ENCODE measurements at regions not wholly inside any gene's neighbourhood (a gene's known extent, or its start where the extent isn't known, plus 50 kb on each side); places are given as distances from the start of the nearest gene placed in this dataset.

- no peak for DNase-seq (ENCODE audit: low read depth, low spot score)
Observed at GRCh38 chr3:89625945-89626344, 518.5 kb downstream of the EPHA3 start.

DNA sequence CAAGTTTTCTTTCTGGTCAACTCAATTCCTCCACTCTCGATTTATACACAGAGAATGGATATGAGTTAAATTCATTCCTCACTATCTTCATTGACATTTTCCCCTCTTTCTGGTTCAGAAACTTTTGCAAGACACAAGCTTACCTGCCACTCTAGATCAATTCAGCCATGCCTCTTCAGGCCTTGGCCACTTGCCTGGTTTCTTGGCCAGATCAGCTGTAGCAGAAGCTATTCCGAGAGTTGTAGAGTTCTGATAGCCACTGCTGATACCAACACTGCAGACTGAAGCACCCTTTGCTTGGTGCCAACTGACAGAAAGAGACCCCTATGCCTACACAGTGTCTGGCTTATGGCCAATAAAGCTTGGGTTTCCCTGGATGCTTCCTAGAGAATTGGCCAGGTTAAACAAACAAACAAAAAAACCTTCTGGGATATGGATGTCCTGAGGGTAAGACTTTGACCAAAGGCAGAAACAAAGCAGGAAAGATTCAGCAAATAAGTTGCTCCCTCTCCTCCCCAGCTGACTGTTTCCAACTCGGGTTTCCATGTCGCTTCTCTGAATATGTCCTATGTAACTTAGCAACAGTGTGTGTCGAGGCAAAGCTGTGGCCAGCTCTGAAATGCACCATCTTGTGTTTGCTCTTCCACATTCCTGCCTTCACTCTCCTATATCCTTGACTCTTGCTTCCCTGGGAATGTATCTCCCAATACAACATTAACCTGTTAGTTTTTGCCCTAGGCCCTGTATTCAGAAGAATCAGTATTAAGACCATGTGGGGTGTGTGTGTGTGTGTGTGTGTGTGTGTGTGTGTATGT is 521.6 kb downstream of the EPHA3 start:
- no peak for DNase-seq (ENCODE audit: low read depth, low spot score)

DNA sequence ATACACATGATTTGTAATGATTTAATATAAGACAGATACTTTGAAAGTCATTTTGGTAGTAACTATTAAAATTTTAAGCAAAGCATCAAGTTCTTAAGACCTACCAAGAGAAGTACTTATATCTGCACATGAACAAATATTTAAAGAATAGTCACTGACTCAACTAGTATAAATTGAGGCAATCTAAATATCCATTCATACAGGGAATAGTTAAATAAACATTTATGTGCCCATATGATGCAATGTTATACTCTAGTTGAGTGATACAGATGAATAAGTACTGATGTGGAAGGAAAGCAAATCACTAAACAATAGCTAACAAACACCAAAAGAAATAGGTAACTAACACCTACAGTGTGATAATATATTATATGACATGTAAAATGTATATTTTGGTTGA is 527.7 kb downstream of the EPHA3 start:
- no peak for DNase-seq (ENCODE audit: low read depth, low spot score)

- no peak for DNase-seq (ENCODE audit: low read depth, low spot score)
Observed at GRCh38 chr3:89644716-89645115, 537.3 kb downstream of the EPHA3 start.

DNA sequence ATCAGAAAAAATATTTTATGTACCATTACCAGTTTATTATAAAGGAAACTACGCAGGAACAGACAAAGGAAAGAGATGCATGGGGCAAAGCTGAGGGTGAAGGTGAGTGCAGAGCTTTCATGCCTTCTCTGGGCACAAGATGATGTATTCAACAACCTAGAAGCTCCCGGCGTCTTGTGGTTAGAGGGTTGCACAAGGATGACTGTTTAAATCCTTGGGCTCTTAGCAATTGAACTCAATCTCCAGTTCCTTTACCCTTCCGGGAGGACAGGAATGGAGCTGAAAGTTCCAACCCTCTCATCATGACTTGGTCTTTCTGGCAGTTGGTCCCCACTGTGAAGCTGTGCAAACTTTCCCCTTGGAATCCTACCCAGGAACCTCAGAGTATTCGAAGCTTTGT is 542.0 kb downstream of the EPHA3 start:
- no peak for DNase-seq (ENCODE audit: low read depth, low spot score)

GRCh38 chr3:89654031-89654430 is 546.6 kb downstream of the EPHA3 start:
- no peak for DNase-seq (ENCODE audit: low read depth, low spot score)

- DNase-seq (ENCODE audit: low read depth, low spot score): no peak
Observed at GRCh38 chr3:89656388-89656787, 549.0 kb downstream of the EPHA3 start.

DNA sequence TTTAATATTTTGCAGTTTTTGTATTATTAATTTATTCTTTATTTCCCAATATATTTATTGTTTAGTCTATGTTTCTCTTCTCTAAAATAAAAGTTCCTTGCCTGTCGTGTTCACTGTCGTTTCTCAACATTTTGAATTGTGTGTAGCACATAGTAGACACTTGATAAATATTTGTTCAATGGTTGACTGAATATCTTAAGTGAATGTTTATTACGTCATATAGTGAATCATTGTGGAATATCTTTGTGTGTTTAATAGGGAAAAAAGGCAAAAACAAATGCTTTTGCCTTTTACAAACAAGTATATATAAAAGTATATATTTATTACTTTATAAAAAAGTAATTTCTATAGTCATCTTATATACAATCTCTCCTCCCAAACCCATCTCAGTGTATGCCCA is 572.3 kb downstream of the EPHA3 start:
- no peak for DNase-seq (ENCODE audit: low read depth, low spot score)

- DNase-seq (ENCODE audit: low read depth, low spot score): no peak
Observed at GRCh38 chr3:89682556-89682955, 575.1 kb downstream of the EPHA3 start.

GRCh38 chr3:89685731-89686130 is 578.3 kb downstream of the EPHA3 start:
- no peak for DNase-seq (ENCODE audit: low read depth, low spot score)

GRCh38 chr3:89690646-89691045 is 583.2 kb downstream of the EPHA3 start:
- DNase-seq (ENCODE audit: low read depth, low spot score): no peak

GRCh38 chr3:89692601-89693000 is 585.2 kb downstream of the EPHA3 start:
- DNase-seq (ENCODE audit: low read depth, low spot score): no peak

DNA sequence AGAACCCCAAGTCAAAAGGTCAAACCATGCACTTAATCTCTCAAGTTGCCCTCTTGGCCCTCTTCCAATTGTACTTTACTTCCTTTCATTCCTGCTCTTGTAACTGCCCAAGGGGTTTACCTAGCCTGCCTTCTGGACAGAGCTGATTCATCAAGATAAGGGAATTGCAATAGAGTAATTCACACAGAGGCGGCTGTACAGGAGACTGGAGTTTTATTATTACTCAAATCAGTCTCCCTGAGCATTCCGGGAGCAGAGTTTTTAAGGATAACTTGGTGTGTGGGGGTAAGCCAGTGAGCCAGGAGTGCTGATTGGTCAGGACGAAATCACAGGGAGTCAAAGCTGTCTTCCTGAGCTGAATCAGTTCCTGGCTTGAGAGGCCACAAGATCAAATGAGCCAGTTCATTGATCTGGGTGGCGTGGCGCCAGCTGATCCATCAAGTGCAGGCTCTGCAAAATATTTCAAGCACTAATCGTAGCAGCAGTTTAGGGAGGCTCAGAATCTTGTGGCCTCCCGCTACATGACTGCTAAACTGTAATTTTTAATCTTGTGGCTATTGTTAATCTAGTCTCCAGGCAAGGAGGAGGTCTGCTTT is 590.0 kb downstream of the EPHA3 start:
- DNase-seq (ENCODE audit: low read depth, low spot score): no peak

DNA sequence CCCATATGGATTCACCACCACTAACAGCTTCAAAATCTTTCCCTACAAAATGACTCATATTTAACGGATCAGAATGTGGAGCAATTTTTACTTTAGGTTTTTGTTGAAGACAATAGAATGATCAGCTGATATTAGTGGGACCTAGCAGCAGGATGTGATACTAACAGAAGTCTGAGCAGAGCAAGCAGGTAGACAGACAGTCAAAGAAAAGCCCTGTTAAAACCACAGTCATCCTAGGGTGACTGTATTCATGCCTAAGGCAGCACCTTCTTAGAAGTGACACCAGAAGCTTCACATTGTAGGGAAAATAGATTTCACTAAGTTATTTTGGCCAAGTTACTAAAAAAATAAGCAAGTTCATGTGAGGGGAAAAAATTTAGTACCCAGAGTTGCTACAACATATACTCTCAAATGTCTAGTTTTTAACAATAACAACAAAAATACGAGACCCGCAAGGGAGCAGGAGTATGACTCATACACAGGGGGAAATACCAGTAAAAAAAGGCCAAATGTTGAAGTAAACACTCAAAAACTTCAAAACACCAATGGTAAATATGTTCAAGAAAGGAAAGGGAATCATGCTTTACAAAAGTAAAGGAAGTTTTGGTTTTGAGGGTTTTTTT is 590.9 kb downstream of the EPHA3 start:
- no peak for DNase-seq (ENCODE audit: low read depth, low spot score)

DNA sequence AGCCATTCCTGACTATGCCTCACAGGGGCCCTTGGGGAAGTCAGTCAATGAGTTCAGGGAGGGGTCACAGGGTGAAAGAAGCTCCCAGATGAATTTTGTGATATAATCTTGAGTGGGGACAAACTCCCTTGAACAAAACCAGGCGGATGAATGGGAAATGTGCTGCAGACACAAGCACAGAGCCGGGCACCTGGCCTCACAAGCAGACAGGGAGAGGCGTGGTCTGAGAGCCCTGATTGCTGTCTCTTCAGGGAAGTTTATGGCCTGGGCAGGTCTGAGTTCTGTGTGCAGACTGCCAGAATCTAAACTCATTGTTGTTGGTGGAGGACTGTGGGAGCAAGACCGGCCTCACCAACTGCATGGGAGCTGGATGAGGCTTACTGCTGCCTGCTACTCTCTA is 591.8 kb downstream of the EPHA3 start:
- DNase-seq (ENCODE audit: low read depth, low spot score): no peak

DNA sequence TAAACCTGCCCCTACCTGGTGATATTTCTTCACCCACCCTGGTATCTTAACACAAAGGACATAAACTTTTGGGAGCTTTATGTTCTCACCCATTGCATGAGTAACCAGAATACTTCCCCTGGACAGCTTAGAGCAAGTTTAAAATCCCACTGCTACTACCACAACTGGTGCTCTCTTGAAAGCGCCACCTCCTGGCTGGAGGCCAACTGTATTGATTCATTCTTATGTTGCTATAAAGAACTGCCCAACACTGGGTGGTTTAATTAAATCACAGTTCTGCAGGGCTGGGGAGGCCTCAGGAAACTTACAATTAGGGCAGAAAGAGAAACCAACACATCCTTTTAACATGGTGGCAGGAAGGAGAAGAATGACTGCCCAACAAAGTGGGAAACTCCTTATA is 592.4 kb downstream of the EPHA3 start:
- DNase-seq (ENCODE audit: low read depth, low spot score): no peak

DNA sequence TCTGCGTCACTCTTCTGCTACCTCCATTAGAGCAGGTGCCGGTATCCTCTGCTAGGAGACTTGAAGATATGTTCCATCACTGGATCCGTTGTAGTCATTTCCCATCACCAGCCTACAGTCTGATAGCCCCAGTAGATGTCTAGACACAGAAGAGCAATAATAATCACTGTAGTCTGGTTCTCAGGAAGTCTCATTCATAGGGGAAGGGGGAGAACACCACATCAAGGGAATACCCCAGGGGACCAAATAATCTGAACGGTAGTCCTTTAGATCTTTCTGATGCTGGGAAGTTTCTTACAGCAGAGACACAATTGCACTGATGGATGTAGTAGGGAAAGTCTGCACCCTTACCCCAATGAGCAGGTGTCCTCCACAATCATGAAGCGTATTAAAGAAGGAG is 595.0 kb downstream of the EPHA3 start:
- DNase-seq (ENCODE audit: low read depth, low spot score): no peak

- DNase-seq (ENCODE audit: low read depth, low spot score): no peak
Observed at GRCh38 chr3:89713196-89713595, 605.8 kb downstream of the EPHA3 start.

DNA sequence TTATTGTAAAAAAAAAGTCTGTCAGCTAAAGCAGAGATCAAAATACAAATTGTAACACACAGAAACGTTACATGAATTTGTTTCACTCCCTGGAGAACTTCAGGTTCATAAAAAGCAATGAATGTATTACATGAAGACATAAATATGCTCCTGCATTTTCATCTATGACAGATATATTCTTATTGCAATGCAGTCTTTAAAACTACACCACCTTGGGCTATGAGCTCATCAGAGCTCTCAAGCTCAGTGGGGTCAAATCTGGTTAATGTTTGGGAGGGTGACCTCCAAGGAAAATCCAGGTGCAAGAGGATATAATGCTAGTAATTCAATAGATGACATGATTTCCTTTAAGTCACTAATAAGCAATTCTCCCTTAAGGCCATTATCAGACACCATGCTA is 606.8 kb downstream of the EPHA3 start:
- DNase-seq (ENCODE audit: low read depth, low spot score): no peak

DNA sequence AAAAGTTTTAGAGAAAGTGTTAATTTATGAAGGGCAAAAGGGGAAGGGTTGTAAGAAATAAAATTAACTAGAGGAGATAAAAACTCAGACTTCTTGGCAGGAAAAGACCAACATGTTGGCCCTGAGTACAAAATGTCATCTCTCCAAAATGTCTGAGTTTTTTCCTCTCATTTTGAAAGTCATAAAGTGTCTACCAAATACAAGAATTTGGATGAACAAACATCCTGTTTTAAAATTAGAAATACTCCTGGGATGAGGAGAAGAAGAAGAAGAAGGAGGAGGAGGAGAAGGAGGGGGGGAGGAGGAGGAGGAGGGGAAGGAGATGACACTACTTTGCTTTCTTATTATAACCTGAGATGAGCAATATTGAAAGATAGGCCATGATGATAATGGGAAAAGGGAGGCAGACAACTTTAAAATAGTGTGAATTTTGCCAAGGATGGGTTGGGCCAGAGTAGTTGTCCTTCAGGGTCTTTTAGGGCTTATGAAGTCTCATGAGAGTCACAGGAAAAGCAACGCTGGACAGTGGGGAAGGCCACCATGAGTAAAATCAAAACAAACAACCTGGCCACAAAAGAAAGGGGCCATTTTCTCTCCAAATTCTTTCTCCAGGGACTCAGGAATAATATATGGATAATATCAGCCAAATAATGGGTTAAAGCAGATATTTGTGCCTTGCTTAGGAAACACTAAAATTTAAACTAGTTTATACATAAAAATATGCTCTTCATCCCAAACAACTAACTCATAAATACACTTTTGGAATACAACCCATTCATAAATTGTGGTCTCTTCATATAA is 632.9 kb downstream of the EPHA3 start:
- DNase-seq (ENCODE audit: low read depth, low spot score): no peak

DNA sequence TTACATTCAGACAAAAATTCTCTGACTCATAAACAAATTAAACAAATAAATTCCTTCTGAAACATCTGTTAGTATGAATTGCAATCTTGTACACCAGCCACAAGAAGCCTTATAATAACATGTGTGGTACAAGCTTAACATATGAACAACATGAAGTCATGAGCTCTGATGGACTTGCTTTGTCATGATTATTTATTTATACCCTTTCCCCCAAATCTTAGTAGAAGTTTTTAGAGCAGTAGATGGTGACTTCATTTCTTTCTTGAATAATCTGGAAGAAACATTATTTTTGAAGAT is 633.4 kb downstream of the EPHA3 start:
- DNase-seq (ENCODE audit: low read depth, low spot score): no peak

- DNase-seq (ENCODE audit: low read depth, low spot score): no peak
Observed at GRCh38 chr3:89742546-89742945, 635.1 kb downstream of the EPHA3 start.
